Esophagus (tissue), 2 donors: ENCODE measurements at regions not wholly inside any gene's neighbourhood (a gene's known extent, or its start where the extent isn't known, plus 50 kb on each side); places are given as distances from the start of the nearest gene placed in this dataset.

Experiments used
- H3K27ac ChIP-seq, 2 donors: one replicate each; pipeline ENCODE4 v1.5.1; 2013; ENCODE audit warnings: low read depth in 2 of 2, mild to moderate bottlenecking in 2 of 2, inconsistent platforms in 1 of 2, low read length in 1 of 2, moderate library complexity in 1 of 2
- H3K27me3 ChIP-seq, 2 donors: one replicate each; pipeline ENCODE4 v1.6.1; 2013; ENCODE audit warnings: low read length in 2 of 2, control low read depth in 1 of 2, mild to moderate bottlenecking in 1 of 2; ENCODE audit not compliant: insufficient read depth in 2 of 2, control insufficient read depth in 1 of 2
- H3K36me3 ChIP-seq, 2 donors: one replicate each; pipeline ENCODE4 v1.6.1; 2013; ENCODE audit warnings: low read length in 1 of 2; ENCODE audit not compliant: control insufficient read depth in 2 of 2, insufficient read depth in 2 of 2
- H3K4me1 ChIP-seq, 2 donors: one replicate each; pipeline ENCODE4 v1.6.1; 2013; ENCODE audit warnings: low read length in 1 of 2; ENCODE audit not compliant: control insufficient read depth in 2 of 2, insufficient read depth in 2 of 2
- H3K4me3 ChIP-seq, 2 donors: one replicate each; pipeline ENCODE4 v1.5.1; 2013; ENCODE audit warnings: low read length in 2 of 2, mild to moderate bottlenecking in 2 of 2, low read depth in 1 of 2, moderate library complexity in 1 of 2
- H3K9me3 ChIP-seq, 2 donors: one replicate each; pipeline ENCODE4 v1.6.1; 2013; ENCODE audit warnings: mild to moderate bottlenecking in 2 of 2, low read depth in 1 of 2, low read length in 1 of 2, moderate library complexity in 1 of 2; ENCODE audit not compliant: control insufficient read depth in 2 of 2, insufficient read depth in 1 of 2
- WGBS, 2 donors: extraction: QIAGEN DNeasy Blood & Tissue Kit; methylation state at CpG; one replicate each; pipeline ENCODE4 v1.1.7; 2013; 5-methylcytosine and 5-hydroxymethylcytosine counted together
- donor health status: healthy with polysubstance abuse.
- donor health status: Bipolar disorder and iron deficiency.

- no peaks in the 10 kb centered on the region for H3K36me3 ChIP-seq
- H3K27ac ChIP-seq: no peak overlapping the region
- H3K27me3 ChIP-seq: no peaks in the 10 kb centered on the region
- peaks cover under 1% of the 10 kb centered on the region in 2 donors for H3K9me3 ChIP-seq
- no peaks in the 10 kb centered on the region for H3K4me1 ChIP-seq
- H3K4me3 ChIP-seq: no peak overlapping the region
- 54 to 56% methylated on average over 3 of the region's 3 CpGs for WGBS, 2 donors
Measured at GRCh38 chr13:103291798-103292572, 225.8 kb upstream of the SLC10A2 start.

DNA sequence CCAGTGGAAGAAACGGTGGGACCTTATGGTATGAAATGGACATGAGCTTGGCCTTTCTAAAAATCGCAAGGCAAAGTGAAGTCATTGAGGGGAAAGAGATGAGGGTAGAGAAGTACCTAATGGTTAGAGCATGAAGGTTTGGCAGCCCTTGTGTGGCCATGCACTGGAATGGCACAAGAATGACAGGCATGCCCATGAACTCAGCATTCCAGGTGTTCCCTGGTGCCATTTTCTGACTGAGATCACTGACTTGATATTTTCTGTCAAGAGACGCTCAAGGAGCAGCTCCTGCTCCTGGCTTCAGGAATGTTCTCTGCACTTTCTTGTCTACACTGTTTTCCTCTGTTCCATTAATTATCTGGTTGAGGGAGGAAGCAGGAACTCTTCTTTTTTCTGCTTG lies 225.0 kb upstream of the SLC10A2 start:
- Histone ChIP-seq H3K36me3 (no peaks in the 10 kb centered on the region), H3K4me3 (no peak overlapping the region), H3K4me1 (no peaks in the 10 kb centered on the region), H3K27me3 (no peaks in the 10 kb centered on the region), H3K9me3 (no peaks in the 10 kb centered on the region), H3K27ac (no peak overlapping the region)
- 84 to 96% methylated on average over 3 of the region's 3 CpGs for WGBS, 2 donors

- Histone ChIP-seq H3K4me3 (no peak overlapping the region), H3K4me1 (no peaks in the 10 kb centered on the region), H3K27ac (no peak overlapping the region), H3K36me3 (no peaks in the 10 kb centered on the region), H3K9me3 (no peaks in the 10 kb centered on the region), H3K27me3 (no peaks in the 10 kb centered on the region)
Measured at GRCh38 chr13:103289681-103290080, 223.5 kb upstream of the SLC10A2 start.

DNA sequence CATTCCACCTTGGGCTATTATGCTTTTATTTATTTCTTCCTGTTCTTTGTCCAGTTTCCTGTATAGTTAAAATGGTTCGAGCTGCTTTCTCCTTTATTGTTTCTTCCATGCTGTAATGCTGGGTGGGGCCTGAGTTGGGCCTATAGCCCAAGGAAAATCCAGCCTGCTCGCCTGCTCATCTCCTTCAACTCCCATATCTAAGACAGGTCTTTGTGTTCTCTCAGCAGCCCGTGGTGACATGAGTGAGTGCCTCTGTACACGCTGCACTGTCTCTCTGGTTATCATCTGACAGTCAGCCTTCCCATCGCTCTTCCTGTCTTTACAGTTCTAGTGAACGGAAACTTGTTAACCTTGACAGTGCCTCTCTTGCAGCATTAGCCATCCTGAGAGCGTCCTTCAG lies 221.9 kb upstream of the SLC10A2 start:
- Histone ChIP-seq H3K36me3 (no peaks in the 10 kb centered on the region), H3K27me3 (no peaks in the 10 kb centered on the region), H3K9me3 (no peaks in the 10 kb centered on the region), H3K4me3 (no peak overlapping the region), H3K4me1 (no peaks in the 10 kb centered on the region), H3K27ac (no peak overlapping the region)
- WGBS, 2 donors: 48 to 59% methylated on average over 7 of the region's 7 CpGs

- Histone ChIP-seq H3K27ac (no peak overlapping the region), H3K4me1 (no peaks in the 10 kb centered on the region), H3K9me3 (no peaks in the 10 kb centered on the region), H3K36me3 (no peaks in the 10 kb centered on the region), H3K27me3 (no peaks in the 10 kb centered on the region), H3K4me3 (no peak overlapping the region)
Measured at GRCh38 chr13:103287659-103288058, 221.4 kb upstream of the SLC10A2 start.

DNA sequence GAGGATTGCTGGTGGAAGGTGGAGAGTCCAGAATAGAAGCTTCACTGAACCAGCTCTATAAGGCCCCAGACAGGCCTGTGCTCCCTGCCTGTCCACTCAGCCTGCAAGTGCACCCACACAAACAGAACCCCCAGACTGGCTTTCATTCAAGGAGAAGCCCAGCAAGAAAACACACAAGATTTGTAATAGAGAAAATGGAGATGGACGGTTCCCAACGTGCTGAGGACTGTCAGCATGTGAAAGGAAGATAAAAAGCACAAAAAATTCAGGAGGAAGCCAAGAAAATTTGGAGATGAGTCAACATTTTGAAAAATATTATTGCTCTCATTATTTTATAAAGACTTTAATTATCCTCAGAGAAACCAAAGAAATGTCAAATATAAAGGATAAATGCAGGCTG lies 218.2 kb upstream of the SLC10A2 start:
- Histone ChIP-seq H3K4me1 (no peaks in the 10 kb centered on the region), H3K9me3 (peaks cover 0 to 2% of the 10 kb centered on the region in 2 donors), H3K27me3 (no peaks in the 10 kb centered on the region), H3K36me3 (no peaks in the 10 kb centered on the region), H3K4me3 (no peak overlapping the region), H3K27ac (no peak overlapping the region)
- WGBS, 2 donors: 31 to 34% methylated on average over 2 of the region's 2 CpGs

- no peak overlapping the region for H3K27ac ChIP-seq
- no peaks in the 10 kb centered on the region for H3K4me1 ChIP-seq
- no peaks in the 10 kb centered on the region for H3K27me3 ChIP-seq
- WGBS, 2 donors: 45 to 74% methylated on average over 1 of the region's 1 CpG
- peaks cover 0 to 2% of the 10 kb centered on the region in 2 donors for H3K9me3 ChIP-seq
- no peaks in the 10 kb centered on the region for H3K36me3 ChIP-seq
- H3K4me3 ChIP-seq: no peak overlapping the region
Measured at GRCh38 chr13:103283451-103283820, 217.2 kb upstream of the SLC10A2 start.

- Histone ChIP-seq H3K4me3 (no peak overlapping the region), H3K27me3 (no peaks in the 10 kb centered on the region)
- 41 to 45% methylated on average over 14 of the region's 14 CpGs for WGBS, 2 donors
Measured at GRCh38 chr13:103282571-103283450, 216.6 kb upstream of the SLC10A2 start.

DNA sequence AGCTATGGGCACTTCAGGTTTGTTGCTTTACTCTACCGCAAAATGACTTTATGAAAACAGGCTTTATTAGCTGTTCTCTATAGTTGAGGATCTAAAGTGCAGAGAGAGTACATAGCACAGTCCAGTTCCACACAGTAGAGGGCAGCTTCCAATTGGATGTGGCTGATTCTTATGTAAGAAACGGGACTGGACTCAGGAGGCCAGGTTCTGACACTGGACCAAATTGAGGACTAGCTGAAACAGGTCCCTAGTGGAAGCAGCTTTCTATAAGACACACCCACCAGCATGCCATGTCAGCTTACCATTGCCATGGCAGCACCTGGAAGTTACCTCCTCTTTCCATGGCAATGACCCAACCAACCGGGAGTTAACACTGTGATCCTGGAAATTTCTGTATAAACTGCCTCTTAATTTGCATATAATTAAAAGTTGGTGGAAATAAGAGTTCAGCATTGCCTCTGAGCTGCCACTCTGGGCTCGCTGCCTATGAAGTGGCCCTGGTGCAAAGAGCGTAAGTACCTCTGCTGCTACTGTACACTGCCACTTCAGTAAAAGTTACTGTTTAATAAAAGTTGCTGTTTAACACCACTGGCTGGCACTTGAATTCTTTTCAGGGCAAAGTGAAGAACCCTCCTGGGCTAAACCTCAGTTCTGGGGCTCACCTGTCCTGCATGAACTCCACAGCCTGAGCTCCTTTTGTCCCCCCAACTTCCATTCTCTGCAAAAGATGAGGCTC lies 211.9 kb upstream of the SLC10A2 start:
- H3K9me3 ChIP-seq: peaks cover 0 to 2% of the 10 kb centered on the region in 2 donors
- no peaks in the 10 kb centered on the region for H3K27me3 ChIP-seq
- H3K27ac ChIP-seq: no peak overlapping the region
- H3K4me3 ChIP-seq: no peak overlapping the region
- no peaks in the 10 kb centered on the region for H3K36me3 ChIP-seq
- WGBS, 2 donors: 53 to 59% methylated on average over 5 of the region's 5 CpGs
- peaks cover 0 to 2% of the 10 kb centered on the region in 2 donors for H3K4me1 ChIP-seq

More at GRCh38 chr13:103282571-103283450, 216.6 kb upstream of the SLC10A2 start:
- no peaks in the 10 kb centered on the region for H3K36me3 ChIP-seq
- H3K4me1 ChIP-seq: peaks cover 0 to 2% of the 10 kb centered on the region in 2 donors
- peaks cover 0 to 2% of the 10 kb centered on the region in 2 donors for H3K9me3 ChIP-seq
- no peak overlapping the region for H3K27ac ChIP-seq
